Fibroblast of mammary gland (primary cell): ENCODE measurements at regions not wholly inside any gene's neighbourhood (a gene's known extent, or its start where the extent isn't known, plus 50 kb on each side); places are given as distances from the start of the nearest gene placed in this dataset.
"Not testable (repeated sequence)": the region's sequence is repeated elsewhere in the genome, so short reads cannot be mapped to it uniquely, and the experiment has no call there.

ENCODE experiments used
- DNase-seq: peaks from one replicate; pipeline ENCODE4 v3.0.0-alpha.2; 2010; ENCODE audit warnings: low read depth
- H3K4me3 ChIP-seq: 2 replicates; pipeline ENCODE4 v1.5.1; 2011; ENCODE audit warnings: low read depth, mild to moderate bottlenecking, low read length, moderate library complexity; ENCODE audit not compliant: control insufficient read depth
- CTCF ChIP-seq: conservative IDR thresholded peaks from 2 replicates; pipeline ENCODE4 v1.5.1; 2011; ENCODE audit warnings: low read depth, low read length, inconsistent platforms; ENCODE audit not compliant: control insufficient read depth, insufficient read depth

DNA sequence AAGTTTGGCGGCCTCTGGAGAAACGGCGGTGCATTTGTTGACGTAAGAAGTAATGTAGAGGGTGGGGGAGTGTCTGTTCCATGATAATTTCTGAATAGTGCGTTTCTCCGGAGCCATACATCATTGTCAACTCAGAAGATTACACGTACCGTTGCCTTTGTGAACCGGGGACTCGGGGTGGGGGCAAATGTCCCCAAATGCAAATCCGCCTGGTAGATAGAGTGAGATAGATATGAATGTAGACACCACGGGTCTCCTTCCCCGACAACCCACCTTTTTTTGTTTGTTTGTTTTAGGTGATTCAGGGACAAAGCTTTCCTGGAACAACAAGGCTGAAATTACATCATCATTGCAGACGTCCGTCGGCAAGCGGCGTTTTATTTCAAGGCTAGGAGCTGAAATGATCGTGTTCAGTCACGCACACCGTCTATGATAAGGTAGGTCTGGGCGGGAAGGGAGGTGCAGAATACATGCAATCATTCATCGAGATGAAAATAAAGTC, 96.0 kb upstream of the PPP2R3B start:
- no peak for DNase-seq
- H3K4me3 ChIP-seq: no peak overlapping the region
- TF ChIP-seq CTCF: no peak

DNA sequence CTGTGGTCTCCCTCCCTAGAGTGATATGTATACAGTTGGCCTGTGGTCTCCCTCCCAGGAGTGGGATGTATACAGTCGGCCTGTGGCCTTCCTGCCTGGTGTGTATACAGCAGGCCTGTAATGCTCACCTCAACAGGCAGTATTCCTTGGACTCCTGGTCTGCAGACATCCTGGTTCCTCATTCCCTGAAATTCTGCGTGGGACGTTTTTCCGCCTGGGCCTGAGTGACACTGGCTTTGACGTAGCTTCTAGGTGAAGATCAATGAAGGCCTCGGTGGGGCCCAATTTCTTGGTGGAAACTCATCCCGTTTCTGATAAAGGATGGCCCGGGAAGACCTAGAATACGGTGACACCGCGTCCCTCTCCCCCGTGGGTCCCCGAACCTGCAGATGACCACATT, 98.7 kb upstream of the PPP2R3B start:
- no peak for TF ChIP-seq CTCF
- H3K4me3 ChIP-seq: no peak overlapping the region
- no peak for DNase-seq

DNA sequence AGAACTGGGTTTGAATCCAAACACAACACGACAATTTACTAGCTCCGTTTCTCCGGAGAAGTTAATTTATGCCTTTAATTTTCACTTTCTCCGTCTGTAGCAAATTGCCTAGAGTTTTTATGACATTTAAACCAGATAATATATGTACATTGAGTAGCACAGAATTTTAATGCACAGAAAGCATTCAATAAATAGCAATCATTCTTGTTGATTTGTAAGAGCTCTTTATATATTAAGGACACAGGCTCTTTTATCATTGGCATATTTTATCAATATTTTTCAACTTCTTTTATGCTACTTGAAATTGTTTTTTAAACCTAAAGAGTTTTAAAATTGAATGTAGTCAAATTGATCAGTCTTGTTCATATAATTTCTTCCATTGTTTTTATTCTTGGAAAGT, 99.6 kb upstream of the PPP2R3B start:
- no peak overlapping the region for H3K4me3 ChIP-seq
- TF ChIP-seq CTCF: no peak
- DNase-seq: no peak

DNA sequence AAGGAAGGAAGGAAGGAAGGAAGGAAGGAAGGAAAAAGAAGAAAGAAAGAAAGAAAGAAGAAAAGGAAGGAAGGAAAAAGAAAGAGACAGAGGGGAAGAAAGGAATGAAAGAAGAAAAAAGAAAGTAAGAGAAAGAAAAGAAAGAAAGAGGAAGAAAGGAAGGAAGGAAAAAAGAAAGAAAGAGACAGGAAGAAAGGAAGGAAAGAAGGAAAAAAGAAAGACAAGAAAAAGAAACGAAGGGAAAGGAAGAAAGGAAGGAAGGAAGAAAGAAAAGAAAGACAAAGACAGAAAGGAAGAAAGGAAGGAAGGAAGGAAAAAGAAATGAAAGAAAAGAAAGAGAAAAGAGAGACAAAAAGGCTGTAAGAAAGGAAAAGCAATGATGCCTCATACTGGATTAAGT, 101.1 kb upstream of the PPP2R3B start:
- H3K4me3 ChIP-seq: no peak overlapping the region
- no peak for DNase-seq
- no peak for TF ChIP-seq CTCF

GRCh38 chrX:489820-490219, 103.1 kb upstream of the PPP2R3B start:
- DNase-seq: no peak
- no peak overlapping the region for H3K4me3 ChIP-seq
- no peak for TF ChIP-seq CTCF

- H3K4me3 ChIP-seq: no peak overlapping the region
- DNase-seq: no peak
- no peak for TF ChIP-seq CTCF
Measured at GRCh38 chrX:497186-498014, 110.7 kb upstream of the PPP2R3B start.

- DNase-seq, H3K4me3 ChIP-seq: not testable (repeated sequence)
Measured at GRCh38 chrX:498901-499300, 112.2 kb upstream of the PPP2R3B start.
